ENCODE measurements at regions not wholly inside any gene's neighbourhood (a gene's known extent, or its start where the extent isn't known, plus 50 kb on each side); places are given as distances from the start of the nearest gene placed in this dataset.

DNA sequence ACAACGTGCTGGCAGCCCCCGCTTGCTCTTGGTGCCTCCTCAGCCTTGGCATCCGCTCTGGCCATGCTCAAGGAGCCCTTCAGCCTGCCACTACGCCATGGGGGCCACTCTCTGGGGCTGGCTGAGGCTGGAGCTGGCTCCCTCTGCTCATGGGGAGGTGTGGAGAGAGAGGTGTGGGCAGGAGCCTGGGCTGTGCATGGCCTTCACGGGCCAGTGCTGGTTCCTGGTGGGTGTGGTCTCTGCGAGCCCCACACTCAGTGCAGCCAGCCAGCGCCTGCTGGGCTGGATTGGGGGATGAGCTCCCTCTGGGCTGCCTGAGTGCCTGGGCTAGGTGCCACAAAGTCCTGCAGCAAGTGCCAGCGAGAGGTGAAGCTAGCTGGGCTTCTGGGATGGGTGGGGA, 1289.1 kb downstream of the OLFM4 start:
- Mint-ChIP-seq H3K4me1 (ENCODE audit: low read depth) (no peaks in the 10 kb centered on the region), H3K27me3 (ENCODE audit: low read depth) (no peaks in the 10 kb centered on the region), H3K36me3 (ENCODE audit: insufficient read depth in 2 of 2) (no peaks in the 10 kb centered on the region), H3K9me3 (peaks cover 8 to 13% of the 10 kb centered on the region in 2 donors), H3K27ac (no peak overlapping the region), H3K4me3 (no peak overlapping the region)
- DNase-seq (no peak), ATAC-seq (replicated peaks in 1 of 2) (no peak)

DNA sequence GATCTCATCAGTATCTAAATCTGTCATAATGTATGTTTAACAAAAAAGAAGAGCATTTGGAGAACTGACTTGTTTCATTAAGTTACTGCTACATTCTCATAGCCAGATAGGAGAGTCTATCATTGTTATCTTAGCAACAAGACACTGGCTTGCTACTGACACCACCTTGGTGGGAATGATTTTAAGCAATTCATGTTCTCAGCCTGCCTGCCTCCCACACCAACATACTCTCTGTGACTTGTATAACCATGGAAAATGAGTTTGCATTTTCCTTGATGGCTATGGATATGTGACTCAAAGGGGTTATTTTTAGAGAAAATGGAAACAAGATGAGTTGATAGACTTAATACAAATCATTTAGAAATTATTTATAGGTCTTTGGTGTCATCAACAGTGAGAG, 1308.9 kb downstream of the OLFM4 start:
- Mint-ChIP-seq H3K9me3 (peaks cover 3 to 5% of the 10 kb centered on the region in 2 donors), H3K4me1 (ENCODE audit: low read depth) (no peaks in the 10 kb centered on the region), H3K36me3 (ENCODE audit: insufficient read depth in 2 of 2) (no peaks in the 10 kb centered on the region), H3K27me3 (ENCODE audit: low read depth) (no peaks in the 10 kb centered on the region), H3K27ac (no peak overlapping the region), H3K4me3 (no peak overlapping the region)
- ATAC-seq (replicated peaks in 1 of 2) (no peak), DNase-seq (no peak)

DNA sequence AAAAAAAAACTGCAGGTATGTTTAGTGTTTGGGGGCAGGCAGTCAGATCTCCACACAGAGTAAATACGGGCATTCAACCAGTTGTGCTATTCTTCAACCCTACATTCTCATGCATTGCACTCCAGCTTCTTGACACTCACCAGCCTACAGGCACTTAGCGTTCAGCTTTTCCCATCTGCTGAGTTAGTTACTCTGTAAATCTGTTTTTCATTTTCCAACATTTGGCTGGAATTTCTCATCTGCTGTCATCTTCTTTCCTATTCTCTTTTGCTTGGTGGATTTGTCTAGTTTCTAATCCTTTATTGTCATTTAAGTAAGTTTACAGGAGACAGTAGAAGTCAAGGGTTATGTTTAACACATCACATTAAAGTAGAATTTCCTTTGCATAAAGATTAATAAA, 1318.9 kb downstream of the OLFM4 start:
- H3K9me3 Mint-ChIP-seq = peaks cover 5 to 8% of the 10 kb centered on the region in 2 donors

DNA sequence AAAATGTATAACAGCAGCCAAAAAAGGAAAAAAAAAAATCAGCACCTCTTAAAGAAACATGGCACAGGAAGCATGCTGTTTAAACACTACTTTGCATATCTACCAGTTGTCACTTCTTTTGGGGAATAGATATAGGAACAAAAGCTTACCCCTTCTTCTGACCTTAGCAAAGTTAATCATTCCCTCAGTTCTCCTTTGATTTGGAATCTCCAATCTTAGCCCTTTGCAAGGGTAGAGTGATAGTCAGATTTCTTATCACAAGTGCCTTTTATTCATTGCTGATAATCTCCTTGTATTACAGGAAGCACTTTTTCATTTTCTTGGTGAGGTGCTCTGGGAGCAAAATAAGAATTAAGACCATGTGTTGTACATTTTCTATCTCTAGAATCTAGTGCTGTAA, 1327.6 kb downstream of the OLFM4 start:
- peaks cover 2 to 4% of the 10 kb centered on the region in 2 donors for H3K9me3 Mint-ChIP-seq
- DNase-seq = no peak
- H3K4me3 Mint-ChIP-seq = no peak overlapping the region
- H3K4me1 Mint-ChIP-seq (ENCODE audit: low read depth) = no peaks in the 10 kb centered on the region
- no peak for ATAC-seq (replicated peaks in 1 of 2)
- H3K27ac Mint-ChIP-seq = no peak overlapping the region
- no peaks in the 10 kb centered on the region for H3K27me3 Mint-ChIP-seq (ENCODE audit: low read depth)
- H3K36me3 Mint-ChIP-seq (ENCODE audit: insufficient read depth in 2 of 2) = no peaks in the 10 kb centered on the region

More for the DNA sequence above, 1318.9 kb downstream of the OLFM4 start:
- ATAC-seq (replicated peaks in 1 of 2) (no peak), DNase-seq (no peak)
- no peak overlapping the region for H3K27ac Mint-ChIP-seq
- no peaks in the 10 kb centered on the region for H3K36me3 Mint-ChIP-seq (ENCODE audit: insufficient read depth in 2 of 2)
- no peaks in the 10 kb centered on the region for H3K4me1 Mint-ChIP-seq (ENCODE audit: low read depth)
- H3K27me3 Mint-ChIP-seq (ENCODE audit: low read depth) = no peaks in the 10 kb centered on the region
- no peak overlapping the region for H3K4me3 Mint-ChIP-seq

DNA sequence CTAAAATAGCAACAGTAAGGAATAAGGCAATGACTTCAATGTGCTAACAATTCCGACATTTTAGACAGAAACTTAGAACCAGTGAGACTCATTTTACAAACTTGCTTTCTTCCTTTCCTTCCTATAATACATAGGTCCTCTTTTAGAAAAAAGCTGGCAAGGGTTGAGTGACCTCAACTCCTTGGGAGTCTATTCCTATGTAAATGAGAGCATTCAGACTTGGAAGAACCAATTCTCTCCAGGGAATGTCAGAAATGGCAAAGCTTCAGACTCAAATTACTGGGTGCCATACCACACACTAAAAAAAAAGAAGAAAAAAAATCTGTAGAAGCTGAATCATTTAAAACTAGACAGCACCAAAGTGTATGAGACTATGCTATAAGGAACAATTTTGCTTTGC, 1328.2 kb downstream of the OLFM4 start:
- ATAC-seq (replicated peaks in 1 of 2) (no peak), DNase-seq (no peak)
- H3K27me3 Mint-ChIP-seq (ENCODE audit: low read depth) = no peaks in the 10 kb centered on the region
- H3K27ac Mint-ChIP-seq = no peak overlapping the region
- peaks cover 2 to 4% of the 10 kb centered on the region in 2 donors for H3K9me3 Mint-ChIP-seq
- H3K36me3 Mint-ChIP-seq (ENCODE audit: insufficient read depth in 2 of 2) = no peaks in the 10 kb centered on the region
- no peak overlapping the region for H3K4me3 Mint-ChIP-seq
- no peaks in the 10 kb centered on the region for H3K4me1 Mint-ChIP-seq (ENCODE audit: low read depth)

DNA sequence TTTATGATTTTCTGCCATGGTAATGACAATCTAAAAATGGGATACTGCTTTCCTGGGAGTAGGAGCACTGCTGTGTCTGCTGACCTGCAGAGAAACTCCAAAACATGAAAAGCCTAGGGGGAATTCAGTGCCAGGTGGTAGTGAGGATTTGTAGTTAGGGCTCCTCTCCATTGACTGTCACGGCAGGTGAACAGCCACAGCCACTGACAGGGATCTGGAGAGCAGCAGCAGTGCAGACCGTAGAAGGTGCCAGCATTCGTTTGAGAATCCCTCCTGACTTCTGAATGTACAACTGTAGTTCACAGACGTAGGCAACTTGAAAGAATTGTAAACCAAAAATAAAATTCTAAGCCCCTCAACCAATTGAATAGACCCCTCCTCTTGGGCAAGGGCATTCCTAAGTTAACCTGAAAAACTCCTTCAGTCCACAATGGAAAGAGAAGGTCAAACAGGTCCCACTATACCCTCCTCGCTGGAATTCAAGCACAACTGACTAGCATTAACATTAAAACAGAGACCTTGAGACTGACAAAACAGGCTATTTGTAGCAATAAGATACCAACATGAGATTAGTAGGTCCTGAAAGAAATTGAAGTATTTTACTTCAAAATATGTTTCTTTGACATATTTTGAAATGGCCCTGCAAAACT, 1328.8 kb downstream of the OLFM4 start:
- no peak overlapping the region for H3K4me3 Mint-ChIP-seq
- DNase-seq (no peak), ATAC-seq (replicated peaks in 1 of 2) (no peak)
- H3K27ac Mint-ChIP-seq = no peak overlapping the region
- peaks cover 2 to 4% of the 10 kb centered on the region in 2 donors for H3K9me3 Mint-ChIP-seq
- H3K4me1 Mint-ChIP-seq (ENCODE audit: low read depth) = no peaks in the 10 kb centered on the region
- H3K27me3 Mint-ChIP-seq (ENCODE audit: low read depth) = no peaks in the 10 kb centered on the region
- H3K36me3 Mint-ChIP-seq (ENCODE audit: insufficient read depth in 2 of 2) = no peaks in the 10 kb centered on the region

DNA sequence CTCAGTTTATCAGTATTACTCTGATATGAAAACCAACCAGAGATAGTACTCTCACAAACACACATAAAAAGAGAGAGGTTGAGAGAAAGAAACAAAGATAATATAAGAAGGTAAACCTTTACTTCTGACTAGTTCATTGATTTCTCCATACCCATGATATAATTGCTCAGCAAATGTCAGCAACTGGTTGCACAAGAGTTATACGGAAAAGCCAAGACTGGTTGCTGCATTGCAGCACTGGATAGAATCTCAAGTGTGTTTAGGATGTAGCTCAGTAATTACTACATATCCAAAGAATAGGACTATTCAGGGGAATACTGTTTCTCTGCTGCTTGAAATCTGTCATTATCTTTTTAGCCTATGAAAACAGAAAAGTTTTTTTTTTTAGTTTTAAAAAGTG, 1332.8 kb downstream of the OLFM4 start:
- Mint-ChIP-seq H3K36me3 (ENCODE audit: insufficient read depth in 2 of 2) (no peaks in the 10 kb centered on the region), H3K9me3 (peaks cover 2 to 7% of the 10 kb centered on the region in 2 donors), H3K27ac (no peak overlapping the region), H3K4me1 (ENCODE audit: low read depth) (no peaks in the 10 kb centered on the region), H3K4me3 (no peak overlapping the region), H3K27me3 (ENCODE audit: low read depth) (no peaks in the 10 kb centered on the region)
- ATAC-seq (replicated peaks in 1 of 2) (no peak), DNase-seq (no peak)

DNA sequence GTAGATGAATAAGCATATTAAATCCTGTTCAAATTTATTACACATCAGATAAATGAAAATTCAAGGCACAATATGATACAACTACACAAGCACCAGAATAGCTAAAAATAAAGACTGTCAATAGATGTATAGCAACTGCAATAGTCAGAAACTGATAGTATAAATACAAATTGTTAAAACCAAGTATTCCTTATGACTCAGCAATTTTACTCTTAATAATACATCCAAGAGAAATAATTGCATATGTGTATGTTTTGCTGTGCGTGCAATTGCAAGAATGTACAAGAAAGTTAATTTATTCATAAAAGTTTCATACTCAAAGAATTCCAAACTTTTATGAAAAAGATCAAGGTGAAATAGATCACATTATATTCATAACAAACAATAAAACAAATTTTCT, 1338.1 kb downstream of the OLFM4 start:
- H3K36me3 Mint-ChIP-seq (ENCODE audit: insufficient read depth in 2 of 2) = peaks cover 0 to 2% of the 10 kb centered on the region in 2 donors
- no peak for DNase-seq
- peaks cover 6 to 17% of the 10 kb centered on the region in 2 donors for H3K9me3 Mint-ChIP-seq
- no peak overlapping the region for H3K4me3 Mint-ChIP-seq
- ATAC-seq (replicated peaks in 1 of 2) = no peak
- H3K27ac Mint-ChIP-seq = no peak overlapping the region
- H3K27me3 Mint-ChIP-seq (ENCODE audit: low read depth) = no peaks in the 10 kb centered on the region
- H3K4me1 Mint-ChIP-seq (ENCODE audit: low read depth) = no peaks in the 10 kb centered on the region

DNA sequence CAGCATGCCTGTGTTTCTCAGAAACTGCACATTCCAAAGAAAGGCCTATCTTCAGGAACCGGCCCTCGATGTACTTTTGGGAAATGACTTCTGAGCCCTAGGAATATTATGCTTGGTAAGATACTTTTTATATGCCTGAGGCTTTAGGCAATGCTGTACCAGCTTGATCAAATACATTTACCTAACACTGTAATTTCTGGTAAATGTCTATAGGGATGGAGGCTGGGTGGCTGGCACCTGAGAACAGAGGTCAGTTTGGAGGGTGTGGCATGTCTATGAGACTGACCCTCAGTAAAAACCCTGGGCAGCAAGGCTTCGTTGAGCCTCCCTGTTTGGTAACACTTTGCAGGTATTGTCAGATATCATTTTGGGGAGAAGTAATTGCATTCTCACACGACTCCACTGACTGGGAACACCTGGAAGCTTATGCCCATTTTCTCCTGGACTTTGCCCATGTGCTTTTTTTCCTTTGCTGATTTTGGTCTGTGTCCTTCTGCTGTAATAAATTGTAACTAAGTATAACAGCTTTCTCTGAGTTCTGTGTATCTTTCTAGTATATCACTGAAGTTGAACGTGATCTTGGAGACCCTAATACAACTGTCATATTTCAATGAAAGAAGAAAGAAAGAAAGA, 1339.1 kb downstream of the OLFM4 start:
- Mint-ChIP-seq H3K27me3 (ENCODE audit: low read depth) (no peaks in the 10 kb centered on the region), H3K4me1 (ENCODE audit: low read depth) (no peaks in the 10 kb centered on the region), H3K36me3 (ENCODE audit: insufficient read depth in 2 of 2) (peaks cover 0 to 2% of the 10 kb centered on the region in 2 donors), H3K9me3 (peaks cover 6 to 17% of the 10 kb centered on the region in 2 donors), H3K4me3 (no peak overlapping the region), H3K27ac (peak overlapping the region; percentile 65)
- no peak for DNase-seq
- no peak for ATAC-seq (replicated peaks in 1 of 2)

DNA sequence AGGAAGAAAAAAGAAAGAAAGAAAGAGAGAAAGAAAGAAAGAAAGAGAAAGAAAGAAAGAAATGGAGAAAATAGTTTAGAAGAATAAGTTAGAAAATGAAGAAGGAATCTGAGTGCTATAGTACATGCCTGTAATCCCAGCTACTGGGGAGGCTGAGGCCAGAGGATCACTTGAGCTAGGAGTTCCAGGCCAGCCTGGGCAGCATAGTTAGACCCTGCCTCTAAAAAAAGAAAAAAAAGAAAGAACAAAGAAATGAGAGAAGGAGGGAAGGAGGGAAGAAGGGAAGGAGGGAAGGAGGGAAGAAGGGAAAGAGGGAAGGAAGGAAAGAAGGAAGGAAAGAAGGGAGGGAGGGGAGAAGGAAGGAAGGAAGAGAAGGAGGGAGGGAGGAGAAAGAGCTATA, 1339.8 kb downstream of the OLFM4 start:
- ATAC-seq (replicated peaks in 1 of 2) (no peak), DNase-seq (no peak)
- Mint-ChIP-seq H3K9me3 (peaks cover 6 to 14% of the 10 kb centered on the region in 2 donors), H3K4me1 (ENCODE audit: low read depth) (no peaks in the 10 kb centered on the region), H3K27ac (no peak overlapping the region), H3K27me3 (ENCODE audit: low read depth) (no peaks in the 10 kb centered on the region), H3K4me3 (no peak overlapping the region), H3K36me3 (ENCODE audit: insufficient read depth in 2 of 2) (peaks cover 0 to 2% of the 10 kb centered on the region in 2 donors)

DNA sequence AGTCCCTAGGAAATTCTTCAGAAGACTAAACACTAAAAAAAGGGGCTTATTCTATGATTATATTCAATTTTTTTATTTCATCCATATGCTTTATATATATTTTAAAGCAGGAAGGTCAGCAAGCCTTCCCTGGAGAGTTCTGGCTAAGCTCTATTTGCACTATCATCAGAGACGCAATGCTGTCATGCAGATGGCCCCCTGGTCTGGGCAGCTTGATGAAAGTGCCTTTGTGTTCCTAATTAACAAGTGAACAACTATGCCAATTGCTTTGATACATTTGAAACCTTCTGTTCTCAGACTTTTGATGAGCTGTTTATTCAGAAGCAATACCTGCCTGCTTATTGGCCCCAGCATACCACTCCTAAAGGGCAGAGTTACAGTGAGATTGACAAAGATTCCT, 1344.6 kb downstream of the OLFM4 start:
- H3K27ac Mint-ChIP-seq = no peak overlapping the region
- DNase-seq = no peak
- peaks cover 0 to 7% of the 10 kb centered on the region in 2 donors for H3K36me3 Mint-ChIP-seq (ENCODE audit: insufficient read depth in 2 of 2)
- H3K4me3 Mint-ChIP-seq = no peak overlapping the region
- peaks cover 8 to 9% of the 10 kb centered on the region in 2 donors for H3K9me3 Mint-ChIP-seq
- ATAC-seq (replicated peaks in 1 of 2) = no peak
- no peaks in the 10 kb centered on the region for H3K4me1 Mint-ChIP-seq (ENCODE audit: low read depth)
- no peaks in the 10 kb centered on the region for H3K27me3 Mint-ChIP-seq (ENCODE audit: low read depth)

DNA sequence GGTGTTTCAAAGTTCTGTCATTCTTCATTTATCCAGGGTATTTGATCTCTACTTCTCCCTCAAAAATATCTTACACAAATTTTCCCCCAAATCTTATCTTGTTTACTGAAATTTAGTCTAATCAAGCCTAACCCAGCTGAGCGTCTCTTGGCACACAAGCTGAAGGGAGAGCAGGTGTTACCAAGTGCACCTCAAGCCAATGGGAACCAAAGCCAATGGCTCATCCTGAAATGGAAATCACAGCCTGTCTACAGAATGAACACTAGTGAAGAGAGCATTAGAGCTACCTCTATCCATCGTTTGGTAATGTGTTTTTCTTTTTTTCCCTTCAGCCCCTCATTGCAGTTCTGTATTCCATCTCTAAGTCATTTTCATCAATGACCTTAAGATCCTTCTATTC, 1350.8 kb downstream of the OLFM4 start:
- Mint-ChIP-seq H3K27ac (no peak overlapping the region), H3K27me3 (ENCODE audit: low read depth) (no peaks in the 10 kb centered on the region), H3K4me1 (ENCODE audit: low read depth) (no peaks in the 10 kb centered on the region), H3K36me3 (ENCODE audit: insufficient read depth in 2 of 2) (peaks cover 0 to 4% of the 10 kb centered on the region in 2 donors), H3K9me3 (peaks cover 7 to 16% of the 10 kb centered on the region in 2 donors), H3K4me3 (no peak overlapping the region)
- DNase-seq = no peak
- ATAC-seq (replicated peaks in 1 of 2) = no peak

DNA sequence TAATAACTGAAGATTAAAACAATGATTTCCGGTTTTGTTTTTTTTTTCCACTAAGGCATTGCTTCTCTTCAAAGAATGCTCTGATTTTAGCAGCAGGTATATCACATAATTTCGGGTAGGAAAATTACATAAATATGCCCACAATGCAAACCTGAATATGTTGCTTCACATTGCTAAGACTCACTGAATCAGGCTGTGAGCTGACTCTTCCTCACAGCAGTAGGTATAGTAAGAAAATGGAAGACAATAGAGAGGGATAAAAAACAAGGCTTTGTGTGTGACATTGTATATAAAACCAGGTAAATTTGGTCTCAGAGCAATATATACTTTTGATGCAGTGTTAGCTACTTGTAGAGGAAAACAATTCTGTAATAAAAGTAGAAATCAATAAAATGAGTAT, 1355.0 kb downstream of the OLFM4 start:
- no peak for DNase-seq
- Mint-ChIP-seq H3K4me3 (no peak overlapping the region), H3K27me3 (ENCODE audit: low read depth) (no peaks in the 10 kb centered on the region), H3K27ac (no peak overlapping the region), H3K4me1 (ENCODE audit: low read depth) (no peaks in the 10 kb centered on the region), H3K9me3 (peaks cover 10 to 15% of the 10 kb centered on the region in 2 donors), H3K36me3 (ENCODE audit: insufficient read depth in 2 of 2) (no peaks in the 10 kb centered on the region)
- no peak for ATAC-seq (replicated peaks in 1 of 2)

DNA sequence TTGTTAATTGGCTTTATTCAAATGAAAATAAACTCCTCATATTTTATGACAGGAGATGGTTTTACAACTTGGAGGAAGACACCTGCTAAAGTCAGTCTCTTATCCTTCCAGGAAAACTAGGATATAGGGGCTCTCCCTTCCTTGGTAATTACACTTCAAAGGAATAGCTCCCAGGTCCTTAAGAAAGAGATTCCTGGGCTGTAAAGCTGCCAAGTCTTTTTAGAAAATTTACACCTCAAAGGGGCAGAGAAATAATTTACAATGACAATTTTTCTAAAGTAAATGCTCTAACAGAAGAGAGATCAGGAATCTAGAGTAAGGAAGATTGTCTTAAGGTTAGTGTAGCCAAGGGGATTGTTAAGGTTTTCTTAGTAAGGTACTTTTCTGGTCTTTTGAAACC, 1359.0 kb downstream of the OLFM4 start:
- no peak overlapping the region for H3K4me3 Mint-ChIP-seq
- DNase-seq (no peak), ATAC-seq (replicated peaks in 1 of 2) (no peak)
- H3K4me1 Mint-ChIP-seq (ENCODE audit: low read depth) = no peaks in the 10 kb centered on the region
- peaks cover 10 to 15% of the 10 kb centered on the region in 2 donors for H3K9me3 Mint-ChIP-seq
- H3K36me3 Mint-ChIP-seq (ENCODE audit: insufficient read depth in 2 of 2) = no peaks in the 10 kb centered on the region
- H3K27ac Mint-ChIP-seq = no peak overlapping the region
- no peaks in the 10 kb centered on the region for H3K27me3 Mint-ChIP-seq (ENCODE audit: low read depth)
